ENCODE measurements at regions not wholly inside any gene's neighbourhood (a gene's known extent, or its start where the extent isn't known, plus 50 kb on each side); places are given as distances from the start of the nearest gene placed in this dataset.
"Not testable (repeated sequence)": the region's sequence is repeated elsewhere in the genome, so short reads cannot be mapped to it uniquely, and the experiment has no call there.

- TF ChIP-seq POLR2A, CTCF, EP300 (IDR thresholded peaks at IDR 0.05): not testable (repeated sequence)
Observed at GRCh38 chr2:111262627-111263379, 142.1 kb downstream of the BCL2L11 start.

Data from gastroesophageal sphincter (tissue), 3 donors.